AG09319 (cell line): ENCODE measurements at regions not wholly inside any gene's neighbourhood (a gene's known extent, or its start where the extent isn't known, plus 50 kb on each side); places are given as distances from the start of the nearest gene placed in this dataset.

ENCODE experiments used
- DNase-seq: peaks from one replicate; pipeline ENCODE4 v3.0.0-alpha.2; 2010; ENCODE audit warnings: low read depth; ENCODE audit errors: extremely low read depth
- TF ChIP-seq, protein P1 (sequence below): IDR thresholded peaks from 2 replicates; pipeline ENCODE4 v1.5.1; 2011; ENCODE audit warnings: low read depth, mild to moderate bottlenecking, inconsistent platforms, low read length, moderate library complexity

DNA sequence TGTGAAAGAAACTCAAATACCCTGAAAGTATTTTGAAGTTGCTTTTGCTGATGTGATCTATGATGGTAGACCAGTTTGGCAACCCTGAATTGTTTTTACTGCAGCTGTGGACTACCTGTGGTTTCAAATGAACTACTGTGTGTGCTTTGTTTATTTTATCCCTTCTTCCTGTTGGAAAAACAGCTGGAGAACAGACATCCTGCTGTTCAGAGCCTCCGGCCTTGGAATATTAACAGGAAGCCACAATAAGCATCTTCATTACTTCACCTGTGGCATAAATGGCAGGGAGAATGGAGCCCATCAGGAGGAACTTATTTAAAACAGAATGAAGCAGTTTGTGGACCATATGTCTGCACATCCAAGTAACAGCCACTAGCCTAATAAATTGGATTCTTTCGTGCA lies 104.8 kb downstream of the DUSP6 start:
- no peak for DNase-seq
- TF ChIP-seq, protein P1, sequence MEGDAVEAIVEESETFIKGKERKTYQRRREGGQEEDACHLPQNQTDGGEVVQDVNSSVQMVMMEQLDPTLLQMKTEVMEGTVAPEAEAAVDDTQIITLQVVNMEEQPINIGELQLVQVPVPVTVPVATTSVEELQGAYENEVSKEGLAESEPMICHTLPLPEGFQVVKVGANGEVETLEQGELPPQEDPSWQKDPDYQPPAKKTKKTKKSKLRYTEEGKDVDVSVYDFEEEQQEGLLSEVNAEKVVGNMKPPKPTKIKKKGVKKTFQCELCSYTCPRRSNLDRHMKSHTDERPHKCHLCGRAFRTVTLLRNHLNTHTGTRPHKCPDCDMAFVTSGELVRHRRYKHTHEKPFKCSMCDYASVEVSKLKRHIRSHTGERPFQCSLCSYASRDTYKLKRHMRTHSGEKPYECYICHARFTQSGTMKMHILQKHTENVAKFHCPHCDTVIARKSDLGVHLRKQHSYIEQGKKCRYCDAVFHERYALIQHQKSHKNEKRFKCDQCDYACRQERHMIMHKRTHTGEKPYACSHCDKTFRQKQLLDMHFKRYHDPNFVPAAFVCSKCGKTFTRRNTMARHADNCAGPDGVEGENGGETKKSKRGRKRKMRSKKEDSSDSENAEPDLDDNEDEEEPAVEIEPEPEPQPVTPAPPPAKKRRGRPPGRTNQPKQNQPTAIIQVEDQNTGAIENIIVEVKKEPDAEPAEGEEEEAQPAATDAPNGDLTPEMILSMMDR: no peak

DNA sequence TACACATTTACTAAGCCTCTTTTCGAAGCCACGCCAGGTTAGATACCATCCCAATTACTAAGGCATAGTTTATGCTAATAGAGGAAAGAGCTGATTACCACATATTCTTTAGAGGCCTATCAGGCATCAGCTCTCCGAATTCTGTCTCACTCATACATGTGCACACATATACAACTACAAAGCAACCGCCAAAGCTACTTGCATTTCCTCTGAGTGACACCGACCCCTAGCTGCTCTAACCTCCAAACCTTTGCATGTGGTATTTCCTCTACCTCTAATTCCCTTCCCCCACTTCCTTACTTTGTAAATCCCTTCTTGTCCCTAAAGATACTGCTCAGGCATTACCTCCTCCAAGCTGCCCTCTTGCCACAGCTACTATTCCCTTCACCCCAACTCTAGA lies 107.2 kb downstream of the DUSP6 start:
- no peak for DNase-seq

DNA sequence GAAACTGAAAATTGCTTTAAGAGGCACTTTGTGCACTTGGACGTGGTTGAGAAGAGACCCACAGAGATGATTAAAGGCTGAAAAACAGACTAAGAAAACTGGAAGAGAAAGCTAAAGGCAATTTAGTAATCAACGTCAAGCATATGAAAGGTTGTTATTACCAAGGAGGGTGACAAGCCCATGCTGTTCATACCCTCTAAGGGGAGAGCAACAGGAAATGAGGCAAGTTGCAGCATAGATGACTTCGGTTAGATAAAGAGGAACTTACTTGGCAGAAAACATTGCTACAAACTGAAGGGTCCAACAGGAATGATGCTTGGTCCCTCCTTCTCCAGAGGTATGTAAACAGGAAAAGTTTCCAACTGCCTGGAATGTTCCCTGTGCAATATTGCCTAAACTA lies 107.8 kb downstream of the DUSP6 start:
- TF ChIP-seq, protein P1: no peak
- no peak for DNase-seq

More for the DNA sequence above, 107.2 kb downstream of the DUSP6 start:
- TF ChIP-seq, protein P1: no peak

- no peak for DNase-seq
- TF ChIP-seq, protein P1: no peak
Observed at GRCh38 chr12:89243771-89244170, 108.5 kb downstream of the DUSP6 start.

DNA sequence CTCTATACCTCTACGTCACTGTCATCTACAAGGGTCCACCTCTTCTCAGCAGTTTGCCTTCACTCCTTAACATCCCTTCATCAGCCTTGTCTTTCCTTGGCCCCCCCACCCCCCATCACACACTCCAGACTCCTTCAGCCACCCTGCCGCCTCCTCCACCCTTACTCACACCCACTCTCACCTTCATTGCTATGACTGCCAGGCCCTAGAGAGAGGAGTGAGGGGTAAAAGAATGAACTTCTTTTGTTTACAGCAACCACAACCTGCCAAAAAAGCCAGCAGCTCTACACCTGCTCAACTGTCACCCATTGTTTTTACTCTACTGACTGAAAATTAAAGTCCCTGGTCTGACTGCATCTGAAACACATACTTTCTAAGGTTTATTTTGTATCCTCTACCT lies 112.8 kb downstream of the DUSP6 start:
- TF ChIP-seq, protein P1: no peak
- no peak for DNase-seq

- no peak for DNase-seq
- TF ChIP-seq, protein P1: no peak
Observed at GRCh38 chr12:89238593-89238992, 113.7 kb downstream of the DUSP6 start.

GRCh38 chr12:89237763-89238162 lies 114.5 kb downstream of the DUSP6 start:
- TF ChIP-seq, protein P1: no peak
- DNase-seq: no peak
